NCI-H446 (cell line): ENCODE measurements at regions not wholly inside any gene's neighbourhood (a gene's known extent, or its start where the extent isn't known, plus 50 kb on each side); places are given as distances from the start of the nearest gene placed in this dataset.
"Not testable (repeated sequence)": the region's sequence is repeated elsewhere in the genome, so short reads cannot be mapped to it uniquely, and the experiment has no call there.

Experiments used
- DNase-seq, 2 experiments: peaks; one replicate each; lab custom pipeline; 2025; lab: John Stamatoyannopoulos, UW

GRCh38 chr6:170149681-170150589, 140.9 kb downstream of the DLL1 start:
- DNase-seq = no peak

GRCh38 chr6:170148709-170149470, 142.0 kb downstream of the DLL1 start:
- no peak for DNase-seq

- no peak for DNase-seq
Measured at GRCh38 chr6:170147832-170148708, 142.8 kb downstream of the DLL1 start.

- DNase-seq = no peak
Measured at GRCh38 chr6:170147056-170147787, 143.7 kb downstream of the DLL1 start.

GRCh38 chr6:170146640-170147039, 144.2 kb downstream of the DLL1 start:
- no peak for DNase-seq

- DNase-seq = not testable (repeated sequence)
Measured at GRCh38 chr6:170146131-170146530, 144.7 kb downstream of the DLL1 start.

GRCh38 chr6:170145716-170146115, 145.2 kb downstream of the DLL1 start:
- not testable (repeated sequence) for DNase-seq

- DNase-seq = no peak
Measured at GRCh38 chr6:170145272-170145592, 145.6 kb downstream of the DLL1 start.

GRCh38 chr6:170144571-170145271, 146.2 kb downstream of the DLL1 start:
- DNase-seq = no peak

- no peak for DNase-seq
Measured at GRCh38 chr6:170143401-170144150, 147.3 kb downstream of the DLL1 start.

GRCh38 chr6:170142559-170142958, 148.3 kb downstream of the DLL1 start:
- no peak for DNase-seq

- DNase-seq = not testable (repeated sequence)
Measured at GRCh38 chr6:170141061-170141460, 149.8 kb downstream of the DLL1 start.

- DNase-seq = no peak
Measured at GRCh38 chr6:170140129-170140528, 150.7 kb downstream of the DLL1 start.

GRCh38 chr6:170139531-170139930, 151.3 kb downstream of the DLL1 start:
- DNase-seq = no peak

GRCh38 chr6:170139046-170139445, 151.8 kb downstream of the DLL1 start:
- not testable (repeated sequence) for DNase-seq

- DNase-seq = no peak
Measured at GRCh38 chr6:170137911-170138910, 152.7 kb downstream of the DLL1 start.

GRCh38 chr6:170137176-170137891, 153.5 kb downstream of the DLL1 start:
- DNase-seq = no peak

- no peak for DNase-seq
Measured at GRCh38 chr6:170136541-170137175, 154.2 kb downstream of the DLL1 start.
